ENCODE measurements at regions not wholly inside any gene's neighbourhood (a gene's known extent, or its start where the extent isn't known, plus 50 kb on each side); places are given as distances from the start of the nearest gene placed in this dataset.
A peak's percentile ranks its signal among the peaks of the same experiment; 100 is the strongest.
"Not testable (repeated sequence)": the region's sequence is repeated elsewhere in the genome, so short reads cannot be mapped to it uniquely, and the experiment has no call there.

DNA sequence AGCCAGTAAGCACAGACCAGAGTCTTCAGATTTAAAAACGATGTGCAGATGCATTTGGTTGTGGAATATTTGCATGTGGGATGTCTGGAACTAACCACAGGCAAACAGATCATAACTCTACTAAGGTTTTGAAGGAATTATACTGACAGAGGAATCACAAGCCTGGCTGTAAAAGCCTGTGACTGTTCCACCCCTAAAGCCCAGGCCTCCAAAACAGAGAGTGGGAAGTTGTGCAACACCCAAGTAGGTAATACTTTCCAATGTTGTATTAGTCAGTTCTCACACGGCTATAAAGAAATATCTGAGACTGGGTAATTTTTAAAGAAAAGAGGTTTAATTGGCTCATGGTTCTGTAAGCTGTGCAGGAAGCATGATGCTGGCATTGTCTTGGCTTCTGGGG is 68.1 kb upstream of the DCD start:
- H3K4me3 ChIP-seq (ENCODE audit: low read depth, low read length) = no peak overlapping the region
- no peak for TF ChIP-seq CTCF (IDR thresholded peaks at IDR 0.05; ENCODE audit: low read depth, low read length, missing control alignments)
- no peak for DNase-seq (ENCODE audit: low read depth)

DNA sequence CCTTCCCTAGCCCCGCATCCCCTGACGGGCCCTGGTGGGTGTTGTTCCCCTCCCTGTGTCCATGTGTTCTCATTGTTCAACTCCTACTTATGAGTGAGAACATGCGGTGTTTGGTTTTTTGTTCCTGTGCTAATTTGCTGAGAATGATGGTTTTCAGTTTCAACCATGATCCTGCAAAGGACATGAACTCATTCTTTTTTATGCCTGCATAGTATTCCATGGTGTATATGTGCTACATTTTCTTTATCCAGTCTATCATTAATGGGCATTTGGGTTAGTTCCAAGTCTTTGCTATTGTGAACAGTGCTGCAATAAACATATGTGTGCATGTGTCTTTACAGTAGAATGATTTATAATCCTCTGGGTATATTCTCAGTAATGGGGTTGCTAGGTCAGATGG is 65.7 kb upstream of the DCD start:
- not testable (repeated sequence) for DNase-seq (ENCODE audit: low read depth); H3K4me3 ChIP-seq (ENCODE audit: low read depth, low read length)

DNA sequence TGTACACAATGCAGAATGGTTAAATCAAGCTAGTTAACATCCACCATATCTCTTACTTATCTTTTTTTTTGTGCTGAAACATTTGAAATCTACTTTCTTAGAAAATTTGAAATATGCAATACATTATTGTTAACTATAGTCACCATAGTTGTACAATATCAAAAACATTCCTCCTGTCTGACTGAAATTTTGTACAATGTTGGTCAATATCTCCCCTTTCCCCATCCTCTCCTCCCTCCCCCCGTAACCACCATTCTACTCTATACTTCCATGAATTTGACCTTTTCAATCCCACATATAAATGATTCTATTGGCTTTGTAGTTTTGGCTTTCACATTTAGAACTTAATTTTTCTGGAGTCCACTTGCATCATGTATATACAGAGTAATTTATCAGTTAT is 63.5 kb upstream of the DCD start:
- DNase-seq (ENCODE audit: low read depth) = no peak
- TF ChIP-seq CTCF (IDR thresholded peaks at IDR 0.05; ENCODE audit: low read depth, low read length, missing control alignments) = no peak

DNA sequence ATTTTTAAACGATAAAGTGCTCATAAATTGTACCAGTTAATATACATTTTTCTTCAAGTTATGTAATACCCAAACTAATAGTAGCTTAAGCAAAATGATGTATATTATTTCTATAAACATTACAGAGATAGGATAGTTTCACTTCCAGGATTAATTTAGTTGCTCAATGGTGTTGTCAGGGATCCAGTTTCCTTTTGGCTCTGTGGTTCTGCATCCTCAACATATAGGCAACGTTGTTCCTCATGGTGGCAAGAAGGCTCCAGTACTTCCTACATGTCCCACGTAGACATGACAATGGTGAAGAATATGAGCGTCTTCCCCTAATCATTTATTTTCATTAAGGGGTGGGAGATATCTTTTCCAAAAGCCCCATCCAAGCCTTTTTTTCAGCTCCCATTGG is 60.7 kb upstream of the DCD start:
- no peak for DNase-seq (ENCODE audit: low read depth)
- TF ChIP-seq CTCF (IDR thresholded peaks at IDR 0.05; ENCODE audit: low read depth, low read length, missing control alignments) = no peak
- no peak overlapping the region for H3K4me3 ChIP-seq (ENCODE audit: low read depth, low read length)

More for the DNA sequence above, 63.5 kb upstream of the DCD start:
- H3K4me3 ChIP-seq (ENCODE audit: low read depth, low read length) = no peak overlapping the region

GRCh38 chr12:54704202-54704601 is 56.0 kb upstream of the DCD start:
- no peak overlapping the region for H3K4me3 ChIP-seq (ENCODE audit: low read depth, low read length)
- TF ChIP-seq CTCF (IDR thresholded peaks at IDR 0.05; ENCODE audit: low read depth, low read length, missing control alignments) = no peak
- no peak for DNase-seq (ENCODE audit: low read depth)

GRCh38 chr12:54701940-54702592 is 53.9 kb upstream of the DCD start:
- TF ChIP-seq CTCF (IDR thresholded peaks at IDR 0.05; ENCODE audit: low read depth, low read length, missing control alignments) = peak; percentile 48
- H3K4me3 ChIP-seq (ENCODE audit: low read depth, low read length) = no peak overlapping the region
- no peak for DNase-seq (ENCODE audit: low read depth)

DNA sequence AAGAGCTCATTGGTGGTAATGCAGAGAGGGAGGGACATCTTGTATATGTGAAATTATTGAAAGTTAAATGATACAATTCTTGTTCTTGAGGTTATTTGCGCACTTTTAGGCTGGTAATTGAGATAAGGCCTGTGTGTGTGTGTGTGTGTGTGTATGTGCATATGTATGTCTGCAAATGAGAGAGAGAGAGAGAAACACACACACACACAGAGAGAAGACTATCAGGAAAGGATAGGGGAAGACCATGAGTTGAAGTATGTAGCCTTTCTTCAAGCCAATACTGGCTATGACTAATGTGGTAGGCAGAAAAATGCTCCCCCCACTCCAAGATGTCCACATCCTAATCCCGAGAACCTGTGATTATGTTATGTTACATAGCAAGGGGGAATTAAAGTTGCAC is 52.7 kb upstream of the DCD start:
- H3K4me3 ChIP-seq (ENCODE audit: low read depth, low read length) = no peak overlapping the region
- no peak for TF ChIP-seq CTCF (IDR thresholded peaks at IDR 0.05; ENCODE audit: low read depth, low read length, missing control alignments)
- DNase-seq (ENCODE audit: low read depth) = no peak

Measured in GM12864 (cell line).